ENCODE measurements at regions not wholly inside any gene's neighbourhood (a gene's known extent, or its start where the extent isn't known, plus 50 kb on each side); places are given as distances from the start of the nearest gene placed in this dataset.

- no peak for TF ChIP-seq WT1 (tag by site-specific recombination; IDR thresholded peaks at IDR 0.05)
- no peak for TF ChIP-seq ZNF184 (tag by site-specific recombination; IDR thresholded peaks at IDR 0.05)
- TF ChIP-seq OVOL3 (tag by site-specific recombination; IDR thresholded peaks at IDR 0.05) = no peak
- no peak for TF ChIP-seq ZBTB20 (tag by site-specific recombination; IDR thresholded peaks at IDR 0.05)
- no peak for TF ChIP-seq ZNF274 (IDR thresholded peaks at IDR 0.05; ENCODE audit: low read length)
- no peak for TF ChIP-seq ZNF274 (tag by site-specific recombination; IDR thresholded peaks at IDR 0.05; ENCODE audit: borderline replicate concordance)
- TF ChIP-seq CTCF (tag by site-specific recombination; IDR thresholded peaks at IDR 0.05) = no peak
- no peak for TF ChIP-seq ZNF26 (tag by site-specific recombination; IDR thresholded peaks at IDR 0.05)
- no peak for TF ChIP-seq ZNF138 (tag by site-specific recombination; IDR thresholded peaks at IDR 0.05; ENCODE audit: borderline replicate concordance)
- TF ChIP-seq ZNF311 (tag by site-specific recombination; IDR thresholded peaks at IDR 0.05; ENCODE audit: borderline replicate concordance) = no peak
- TF ChIP-seq ZNF76 (tag by site-specific recombination; IDR thresholded peaks at IDR 0.05; ENCODE audit: borderline replicate concordance, low read depth) = no peak
- no peak for TF ChIP-seq ZBTB17 (tag by site-specific recombination; IDR thresholded peaks at IDR 0.05)
- no peak for TF ChIP-seq TCF7L2 (IDR thresholded peaks at IDR 0.05; ENCODE audit: borderline replicate concordance, low read depth, low read length)
- no peak for TF ChIP-seq EGR2 (tag by site-specific recombination; IDR thresholded peaks at IDR 0.05; ENCODE audit: low read depth)
- no peak for TF ChIP-seq ZNF660 (tag by site-specific recombination; IDR thresholded peaks at IDR 0.05)
Measured at GRCh38 chr16:6122401-6122800, 1024.8 kb upstream of the EEF2KMT start.

Data from HEK293 (cell line).